Midbrain (tissue), 1 donor: ENCODE measurements at regions not wholly inside any gene's neighbourhood (a gene's known extent, or its start where the extent isn't known, plus 50 kb on each side); places are given as distances from the start of the nearest gene placed in this dataset.
A peak's percentile ranks its signal among the peaks of the same experiment; 100 is the strongest.

Experiments
- DNase-seq: peaks from one replicate; lab custom pipeline; 2025; lab: John Stamatoyannopoulos, UW

- DNase-seq: no peak
Measured at GRCh38 chr16:66289051-66289680, 77.3 kb upstream of the CDH5 start.

GRCh38 chr16:66287926-66288325 is 78.6 kb upstream of the CDH5 start:
- DNase-seq: no peak

GRCh38 chr16:66287416-66287815 is 79.1 kb upstream of the CDH5 start:
- no peak for DNase-seq

- DNase-seq: no peak
Measured at GRCh38 chr16:66286527-66286926, 80.0 kb upstream of the CDH5 start.

- DNase-seq: no peak
Measured at GRCh38 chr16:66278604-66279262, 87.8 kb upstream of the CDH5 start.

GRCh38 chr16:66278111-66278531 is 88.4 kb upstream of the CDH5 start:
- no peak for DNase-seq

- no peak for DNase-seq
Measured at GRCh38 chr16:66277311-66278070, 89.0 kb upstream of the CDH5 start.

GRCh38 chr16:66275775-66276428 is 90.6 kb upstream of the CDH5 start:
- DNase-seq: peak; percentile 36

GRCh38 chr16:66274335-66275110 is 92.0 kb upstream of the CDH5 start:
- no peak for DNase-seq

GRCh38 chr16:66273644-66274334 is 92.7 kb upstream of the CDH5 start:
- no peak for DNase-seq

GRCh38 chr16:66273053-66273452 is 93.4 kb upstream of the CDH5 start:
- no peak for DNase-seq

- DNase-seq: no peak
Measured at GRCh38 chr16:66272461-66272860, 94.0 kb upstream of the CDH5 start.

GRCh38 chr16:66271074-66272060 is 95.1 kb upstream of the CDH5 start:
- DNase-seq: no peak

GRCh38 chr16:66270333-66270927 is 96.1 kb upstream of the CDH5 start:
- DNase-seq: peak; percentile 67

GRCh38 chr16:66269617-66270332 is 96.7 kb upstream of the CDH5 start:
- DNase-seq: no peak

GRCh38 chr16:66267292-66268014 is 99.0 kb upstream of the CDH5 start:
- DNase-seq: no peak

- DNase-seq: no peak
Measured at GRCh38 chr16:66266436-66267291, 99.8 kb upstream of the CDH5 start.
